SU-DHL-6 (cell line): ENCODE measurements at regions not wholly inside any gene's neighbourhood (a gene's known extent, or its start where the extent isn't known, plus 50 kb on each side); places are given as distances from the start of the nearest gene placed in this dataset.
"Not testable (repeated sequence)": the region's sequence is repeated elsewhere in the genome, so short reads cannot be mapped to it uniquely, and the experiment has no call there.

Experiments used
- H2AFZ ChIP-seq: fragments of 200-600 bp; sonication (generic); 2 replicates; pipeline ENCODE4 v1.6.1; 2014; ENCODE audit warnings: low read depth, mild to moderate bottlenecking, moderate library complexity, mixed read lengths, antibody characterized with exemption, low read length; ENCODE audit not compliant: severe bottlenecking
- H3F3A ChIP-seq: fragments of 200-600 bp; shearing (Covaris generic); 2 replicates; pipeline ENCODE4 v1.6.0; 2016; ENCODE audit warnings: antibody characterized with exemption, mild to moderate bottlenecking; ENCODE audit not compliant: insufficient read depth
- H3K27ac ChIP-seq: fragments of 200-600 bp; sonication (generic); 2 replicates; pipeline ENCODE4 v1.5.1; 2016; ENCODE audit warnings: low read depth, mild to moderate bottlenecking, low read length, moderate library complexity, mixed read lengths
- H3K27me3 ChIP-seq: fragments of 200-600 bp; sonication (generic), shearing (Covaris generic); 2 replicates; pipeline ENCODE4 v1.6.0; 2014; ENCODE audit warnings: mild to moderate bottlenecking, low read length
- H3K36me3 ChIP-seq: fragments of 200-600 bp; sonication (generic); 2 replicates; pipeline ENCODE4 v1.6.1; 2014; ENCODE audit warnings: mild to moderate bottlenecking, low read length, mixed read lengths
- H3K4me2 ChIP-seq: fragments of 300-600, 200-600 bp; shearing (Covaris generic), sonication (generic); 2 replicates; pipeline ENCODE4 v1.6.0; 2014; ENCODE audit warnings: low read length, low read depth, mild to moderate bottlenecking; ENCODE audit not compliant: poor library complexity, severe bottlenecking
- H3K4me3 ChIP-seq: fragments of 200-600 bp; sonication (generic); 2 replicates; pipeline ENCODE4 v1.5.1; 2014; ENCODE audit warnings: antibody characterized with exemption, low read length, mild to moderate bottlenecking, mixed read lengths; ENCODE audit not compliant: insufficient read depth, poor library complexity, severe bottlenecking
- H3K79me2 ChIP-seq: fragments of 200-600 bp; sonication (generic); 2 replicates; pipeline ENCODE4 v1.6.1; 2014; ENCODE audit warnings: mild to moderate bottlenecking, low read length, moderate library complexity; ENCODE audit not compliant: insufficient read depth
- H3K9ac ChIP-seq: fragments of 200-600 bp; sonication (generic); 2 replicates; pipeline ENCODE4 v1.7.0; 2014; ENCODE audit warnings: mild to moderate bottlenecking, low read length
- H3K9me2 ChIP-seq: fragments of 200-600 bp; sonication (generic); replicated peaks from 2 replicates; pipeline ENCODE4 v1.6.1; 2014; ENCODE audit warnings: low read length; ENCODE audit not compliant: insufficient read depth
- H3K9me3 ChIP-seq: fragments of 200-600 bp; sonication (generic); 2 replicates; pipeline ENCODE4 v1.6.1; 2014; ENCODE audit warnings: low read length, mixed read lengths; ENCODE audit not compliant: insufficient read depth
- H4K20me1 ChIP-seq: fragments of 200-600 bp; sonication (generic); 2 replicates; pipeline ENCODE4 v1.6.1; 2014; ENCODE audit warnings: low read depth, mild to moderate bottlenecking, antibody characterized with exemption, low read length, moderate library complexity, mixed read lengths
- CTCF ChIP-seq: fragments of 200-600 bp; sonication (generic); IDR thresholded peaks from one replicate; pipeline ENCODE4 v1.5.1; 2017; ENCODE audit warnings: antibody characterized with exemption, mild to moderate bottlenecking, low read length, moderate library complexity; ENCODE audit not compliant: insufficient read depth, poor library complexity, severe bottlenecking
- EZH2phosphoT487 ChIP-seq: fragments of 200-600 bp; sonication (generic), shearing (Covaris generic); conservative IDR thresholded peaks from 2 replicates; pipeline ENCODE4 v1.6.1; 2018; ENCODE audit warnings: mild to moderate bottlenecking, antibody characterized with exemption, low read length, moderate library complexity, mixed read lengths

- Histone ChIP-seq H3K9ac (no peak overlapping the region), H3K36me3 (no peaks in the 10 kb centered on the region), H3K9me2 (no peaks in the 10 kb centered on the region), H2AFZ (no peak overlapping the region), H3K27ac (no peak overlapping the region), H3K4me2 (no peak overlapping the region), H3K27me3 (no peaks in the 10 kb centered on the region), H3F3A (no peaks in the 10 kb centered on the region), H3K4me3 (no peak overlapping the region), H3K9me3 (no peaks in the 10 kb centered on the region), H3K79me2 (no peaks in the 10 kb centered on the region), H4K20me1 (no peaks in the 10 kb centered on the region)
- no peak for TF ChIP-seq CTCF
These were observed 122.2 kb upstream of the RAB4A start for GRCh38 chr1:229148743-229149142.

GRCh38 chr1:229149435-229149834 lies 121.5 kb upstream of the RAB4A start:
- H3K36me3 ChIP-seq = no peaks in the 10 kb centered on the region
- H3F3A ChIP-seq = no peaks in the 10 kb centered on the region
- no peak overlapping the region for H3K4me2 ChIP-seq
- no peaks in the 10 kb centered on the region for H3K9me2 ChIP-seq
- H4K20me1 ChIP-seq = no peaks in the 10 kb centered on the region
- no peak overlapping the region for H3K27ac ChIP-seq
- no peak overlapping the region for H2AFZ ChIP-seq
- H3K4me3 ChIP-seq = no peak overlapping the region
- no peak for TF ChIP-seq CTCF
- no peak for TF ChIP-seq EZH2phosphoT487
- H3K9ac ChIP-seq = no peak overlapping the region
- H3K27me3 ChIP-seq = no peaks in the 10 kb centered on the region
- no peaks in the 10 kb centered on the region for H3K79me2 ChIP-seq
- no peaks in the 10 kb centered on the region for H3K9me3 ChIP-seq

GRCh38 chr1:229150518-229150917 lies 120.4 kb upstream of the RAB4A start:
- H3K36me3 ChIP-seq = no peaks in the 10 kb centered on the region
- H4K20me1 ChIP-seq = no peaks in the 10 kb centered on the region
- H3F3A ChIP-seq = no peaks in the 10 kb centered on the region
- H3K79me2 ChIP-seq = no peaks in the 10 kb centered on the region
- H3K9me3 ChIP-seq = no peaks in the 10 kb centered on the region
- no peak overlapping the region for H2AFZ ChIP-seq
- H3K4me2 ChIP-seq = no peak overlapping the region
- no peaks in the 10 kb centered on the region for H3K27me3 ChIP-seq
- H3K9me2 ChIP-seq = no peaks in the 10 kb centered on the region
- H3K27ac ChIP-seq = no peak overlapping the region
- TF ChIP-seq CTCF (no peak), EZH2phosphoT487 (no peak)
- H3K9ac ChIP-seq = no peak overlapping the region
- no peak overlapping the region for H3K4me3 ChIP-seq

GRCh38 chr1:229151412-229151811 lies 119.5 kb upstream of the RAB4A start:
- H3K9me2 ChIP-seq, H2AFZ ChIP-seq, H4K20me1 ChIP-seq, H3K27ac ChIP-seq, H3K27me3 ChIP-seq, H3K9me3 ChIP-seq, H3F3A ChIP-seq, H3K9ac ChIP-seq, H3K4me2 ChIP-seq, H3K36me3 ChIP-seq, H3K79me2 ChIP-seq, H3K4me3 ChIP-seq: not testable (repeated sequence)
